A549 (cell line): ENCODE measurements at regions not wholly inside any gene's neighbourhood (a gene's known extent, or its start where the extent isn't known, plus 50 kb on each side); places are given as distances from the start of the nearest gene placed in this dataset.

ENCODE experiments used
- ATAC-seq, 2 experiments: fragments of 200-7000 bp in 1 of 2; fragments of >200 bp in 1 of 2; cut with Nextera tagmentation in 1 of 2; cut with Tn5 transposase in 1 of 2; 3 replicates each; pipeline versions ENCODE4 v1.8.0 to v1.9.1; 2018 to 2020; ENCODE audit warnings: mild to moderate bottlenecking in 1 of 2, moderate library complexity in 1 of 2
- CTCF ChIA-PET: fragments of 300-600 bp; sonication (Branson Sonifier 250); formaldehyde crosslinking; extraction: SDS; loops from one replicate; lab custom pipeline; 2021; ENCODE audit warnings: antibody characterized with exemption, inconsistent platforms; lab: Yijun Ruan, JAX
- POLR2A ChIA-PET: fragments of 350-600 bp; formaldehyde crosslinking; extraction: SDS; loops from one replicate; lab custom pipeline; 2021; ENCODE audit warnings: antibody characterized with exemption, inconsistent platforms; lab: Yijun Ruan, JAX
- DNase-seq, 2 experiments: peaks; one replicate each; pipeline versions ENCODE4 v3.0.0 to v3.0.0-alpha.2; 2011 to 2016; ENCODE audit warnings: low read depth in 1 of 2, low spot score in 1 of 2
- FAIRE-seq: peaks from 2 replicates; lab custom pipeline; 2011; peaks lifted over from hg19 to GRCh38; lab: Jason Lieb, UNC
- H3K27ac ChIP-seq, 2 experiments: fragments of >200 bp; sonication (Bioruptor Twin); formaldehyde crosslinking; 3 replicates each; pipeline ENCODE4 v1.5.1; 2016 to 2017
- H3K4me1 ChIP-seq: fragments of >200 bp; sonication (Bioruptor Twin); formaldehyde crosslinking; 3 replicates; pipeline ENCODE4 v1.6.1; 2016
- H3K4me2 ChIP-seq: fragments of >200 bp; sonication (Bioruptor Twin); formaldehyde crosslinking; 3 replicates; pipeline ENCODE4 v1.6.1; 2016
- H3K4me3 ChIP-seq: fragments of >200 bp; sonication (Bioruptor Twin); formaldehyde crosslinking; 3 replicates; pipeline ENCODE4 v1.5.1; 2016
- H3K9me3 ChIP-seq: fragments of >200 bp; sonication (Bioruptor Twin); formaldehyde crosslinking; 3 replicates; pipeline ENCODE4 v1.6.1; 2016
- BHLHE40 ChIP-seq: IDR thresholded peaks from 2 replicates; pipeline ENCODE4 v1.6.1; 2012; ENCODE audit warnings: low read depth, low read length, inconsistent platforms
- CBX2 ChIP-seq: fragments of 200-600 bp; sonication (generic); IDR thresholded peaks from 2 replicates; pipeline ENCODE4 v1.6.1; 2016; ENCODE audit warnings: low read depth, mild to moderate bottlenecking, borderline replicate concordance
- CBX8 ChIP-seq: fragments of 200-600 bp; sonication (generic); IDR thresholded peaks from 2 replicates; pipeline ENCODE4 v1.6.1; 2016
- EHF ChIP-seq: fragments of 250-450 bp; sonication (Bioruptor Pico); IDR thresholded peaks from 2 replicates; pipeline ENCODE4 v1.5.0; 2020; ENCODE audit warnings: mild to moderate bottlenecking
- ESRRA ChIP-seq: fragments of 150-350 bp; IDR thresholded peaks from 2 replicates; pipeline ENCODE4 v1.6.1; 2014; ENCODE audit warnings: mild to moderate bottlenecking, low read length, borderline replicate concordance
- FOSB ChIP-seq: fragments of 250-450 bp; sonication (Bioruptor Pico); IDR thresholded peaks from 2 replicates; pipeline ENCODE4 v1.5.0; 2020; ENCODE audit warnings: mild to moderate bottlenecking, moderate library complexity
- FOSL2 ChIP-seq, 2 experiments: fragments of 450-650 bp in 1 of 2; fragments of >200 bp in 1 of 2; sonication (Bioruptor Twin) in 1 of 2; formaldehyde crosslinking; IDR thresholded peaks; 2 replicates each; pipeline versions ENCODE4 v1.5.0 to v1.6.1; 2016 to 2020; ENCODE audit warnings: mild to moderate bottlenecking in 1 of 2, moderate library complexity in 1 of 2
- GATA3 ChIP-seq: IDR thresholded peaks from 2 replicates; pipeline ENCODE4 v1.6.1; 2012; ENCODE audit warnings: borderline replicate concordance
- HOXB5 ChIP-seq: fragments of 250-450 bp; sonication (Bioruptor Pico); IDR thresholded peaks from 2 replicates; pipeline ENCODE4 v1.5.0; 2020; ENCODE audit warnings: mild to moderate bottlenecking, moderate library complexity
- KDM1A ChIP-seq: fragments of 200-600 bp; sonication (generic); IDR thresholded peaks from 2 replicates; pipeline ENCODE4 v1.6.1; 2016; ENCODE audit warnings: low read depth, mild to moderate bottlenecking
- KDM5A ChIP-seq: fragments of 200-600 bp; sonication (generic); IDR thresholded peaks from 2 replicates; pipeline ENCODE4 v1.6.1; 2016; ENCODE audit warnings: antibody characterized with exemption, mild to moderate bottlenecking
- NFE2L2 ChIP-seq: fragments of 150-350 bp; conservative IDR thresholded peaks from 2 replicates; pipeline ENCODE4 v1.6.1; 2014; ENCODE audit warnings: low read length
- NPAS2 ChIP-seq: fragments of 250-450 bp; sonication (Bioruptor Pico); IDR thresholded peaks from 2 replicates; pipeline ENCODE4 v1.8.0; 2022; ENCODE audit warnings: mild to moderate bottlenecking, moderate library complexity, borderline replicate concordance
- POLR2AphosphoS2 ChIP-seq: conservative IDR thresholded peaks from 2 replicates; pipeline ENCODE4 v1.6.1; 2012; ENCODE audit warnings: low read length, improper control_type of control experiment, inconsistent platforms
- RFX5 ChIP-seq: fragments of 450-650 bp; IDR thresholded peaks from 2 replicates; pipeline ENCODE4 v1.7.1; 2014; ENCODE audit warnings: antibody characterized with exemption, mild to moderate bottlenecking, moderate library complexity
- SREBF2 ChIP-seq: fragments of 450-650 bp; IDR thresholded peaks from 2 replicates; pipeline ENCODE4 v1.6.1; 2014; ENCODE audit warnings: mild to moderate bottlenecking, moderate library complexity
- TP53 ChIP-seq: fragments of 250-450 bp; sonication (Bioruptor Pico); IDR thresholded peaks from 2 replicates; pipeline ENCODE4 v1.5.0; 2021; ENCODE audit warnings: mild to moderate bottlenecking, moderate library complexity
- ZSCAN20 ChIP-seq: fragments of 250-450 bp; sonication (Bioruptor Pico); IDR thresholded peaks from 2 replicates; pipeline ENCODE4 v1.8.0; 2022; ENCODE audit warnings: mild to moderate bottlenecking, moderate library complexity
- WGBS: methylation state at CpG from one replicate; pipeline ENCODE4 v1.1.6; 2017; ENCODE audit errors: missing lambda C conversion rate; 5-methylcytosine and 5-hydroxymethylcytosine counted together
- TF ChIP-seq, protein P1 (sequence below): fragments of >200 bp; sonication (Bioruptor Twin); formaldehyde crosslinking; IDR thresholded peaks from 2 replicates; pipeline ENCODE4 v1.6.1; 2016
- TF ChIP-seq, protein P2 (sequence below): fragments of 450-650 bp; IDR thresholded peaks from 2 replicates; pipeline ENCODE4 v1.6.1; 2014; ENCODE audit warnings: antibody characterized with exemption
- TF ChIP-seq, protein P3 (sequence below): IDR thresholded peaks from 2 replicates; pipeline ENCODE4 v1.6.1; 2012

DNA sequence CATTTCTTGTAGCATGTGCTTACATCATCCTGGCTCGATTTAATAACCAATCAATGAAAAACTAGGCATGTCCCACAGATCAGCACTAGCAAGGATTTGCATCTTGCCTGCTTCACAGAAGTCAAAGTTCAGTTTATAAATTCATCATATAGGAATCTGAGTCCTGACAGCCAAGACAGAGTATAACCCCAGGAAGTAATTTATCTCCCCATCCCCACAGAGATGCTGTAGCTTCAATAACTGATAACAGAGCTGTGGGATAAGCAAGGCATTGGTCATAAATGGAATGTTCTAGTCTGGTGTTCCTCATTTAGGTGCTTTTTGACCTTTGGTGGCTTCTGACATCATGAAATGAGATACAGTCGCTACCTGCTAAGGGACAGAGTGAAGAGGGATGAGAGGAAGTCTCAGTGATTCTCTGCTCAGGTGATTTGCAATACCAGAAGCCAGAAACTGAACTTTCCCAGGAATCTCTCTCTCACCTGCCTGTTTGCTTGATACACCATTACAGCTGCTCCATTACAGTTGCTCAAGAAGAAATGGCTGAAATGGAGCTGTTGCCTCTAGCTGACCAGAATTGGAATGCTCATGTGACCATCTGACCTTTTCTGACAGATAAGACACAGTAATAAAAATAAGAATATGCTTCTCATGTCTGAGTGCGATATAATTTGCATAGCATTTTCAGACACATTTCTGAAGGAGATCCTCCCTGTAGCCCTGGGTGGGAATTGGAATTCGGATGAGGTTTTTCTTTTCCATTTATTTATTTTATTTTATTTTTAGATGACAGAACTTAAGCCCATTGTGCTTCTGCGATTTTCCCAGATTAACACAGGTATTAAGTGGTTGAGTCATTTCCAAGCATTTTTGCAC is 217.1 kb upstream of the KCNMB2 start:
- no peak for TF ChIP-seq RFX5
- TF ChIP-seq EHF (CRISPR knock-in tag): no peak
- no peak for TF ChIP-seq ZSCAN20 (CRISPR knock-in tag)
- TF ChIP-seq POLR2AphosphoS2: no peak
- TF ChIP-seq TP53 (CRISPR knock-in tag): no peak
- TF ChIP-seq, protein P1, sequence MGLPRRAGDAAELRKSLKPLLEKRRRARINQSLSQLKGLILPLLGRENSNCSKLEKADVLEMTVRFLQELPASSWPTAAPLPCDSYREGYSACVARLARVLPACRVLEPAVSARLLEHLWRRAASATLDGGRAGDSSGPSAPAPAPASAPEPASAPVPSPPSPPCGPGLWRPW: no peak
- no peak for TF ChIP-seq SREBF2
- no peak for TF ChIP-seq CBX2
- Histone ChIP-seq H3K9me3 (0 out of 3 replicates have a peak, but pooled peaks cover 2% of the 10 kb centered on the region), H3K4me3 (no peak overlapping the region), H3K4me1 (no peaks in the 10 kb centered on the region), H3K4me2 (no peak overlapping the region), H3K27ac (no peak overlapping the region)
- no peak for ATAC-seq
- ChIA-PET CTCF (interaction anchor here (1.1 kb wide), 1 partner anchor 67 kb away, joined by 3 read pairs; no protein-coding TSS in a partner anchor), POLR2A (no interaction called here)
- no peak for FAIRE-seq
- WGBS: 52% methylated on average over 5 of the region's 5 CpGs
- no peak for DNase-seq

DNA sequence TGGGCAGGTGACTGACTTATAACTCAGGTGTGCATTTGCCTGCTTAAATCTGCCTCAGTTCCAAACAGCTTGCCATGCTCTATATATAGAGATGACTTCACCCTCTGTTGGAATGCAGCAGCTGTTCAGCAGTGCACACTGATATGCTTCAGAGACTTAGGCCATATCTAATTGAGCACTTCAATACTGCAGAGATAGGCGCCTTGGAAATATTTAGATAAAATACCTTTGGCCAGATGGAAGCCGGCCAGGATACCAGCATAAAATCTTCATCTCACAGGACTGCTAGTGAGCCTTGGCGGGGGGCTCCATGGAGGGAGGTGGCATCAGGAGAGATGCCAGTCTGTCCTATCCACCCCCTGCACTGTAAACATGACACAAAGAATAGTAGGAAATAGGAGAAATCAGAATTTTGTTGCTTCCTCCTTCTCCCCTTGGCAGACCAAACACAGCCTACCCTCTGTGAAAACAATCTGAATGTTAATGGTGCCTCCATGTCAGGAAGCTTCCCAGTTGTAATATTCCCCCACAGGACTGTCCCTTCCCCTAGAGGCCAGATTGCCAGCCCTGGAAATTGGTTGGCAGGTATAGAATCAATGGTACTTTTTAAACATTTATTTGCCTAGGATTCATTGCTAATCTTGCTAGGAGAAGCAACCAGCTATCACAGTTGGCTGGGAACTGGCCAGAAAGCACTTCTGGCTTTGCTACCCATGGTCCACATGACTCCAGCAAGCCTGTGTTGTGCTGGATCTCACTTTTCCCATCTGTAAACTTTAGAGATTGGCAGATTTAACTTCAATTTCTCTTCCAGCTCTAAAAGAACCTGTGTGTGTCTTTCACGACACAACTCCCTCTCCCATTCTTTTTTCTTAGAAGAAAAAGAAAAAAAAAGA is 215.5 kb upstream of the KCNMB2 start:
- Histone ChIP-seq H3K4me2 (no peak overlapping the region), H3K9me3 (0 out of 3 replicates have a peak, but pooled peaks cover 2% of the 10 kb centered on the region), H3K4me3 (no peak overlapping the region), H3K27ac (no peak overlapping the region), H3K4me1 (no peaks in the 10 kb centered on the region)
- POLR2A ChIA-PET: no interaction called here
- FAIRE-seq (no peak), DNase-seq (no peak), ATAC-seq (no peak)
- WGBS: 89% methylated on average over 4 of the region's 4 CpGs
- CTCF ChIA-PET: interaction anchor here (1.1 kb wide), 1 partner anchor 65 kb away, joined by 3 read pairs; no protein-coding TSS in a partner anchor
- TF ChIP-seq GATA3 (no peak), KDM5A (no peak), CBX8 (no peak), HOXB5 (no peak), SREBF2 (no peak), FOSB (CRISPR knock-in tag) (no peak), BHLHE40 (no peak), ESRRA (no peak), NFE2L2 (no peak), NPAS2 (CRISPR knock-in tag) (no peak), KDM1A (no peak), ZSCAN20 (CRISPR knock-in tag) (no peak), FOSL2 (IDR thresholded peaks at IDR 0.05) (no peak), FOSL2 (CRISPR knock-in tag; IDR thresholded peaks at IDR 0.05) (no peak), CBX2 (no peak)
- TF ChIP-seq, protein P2, sequence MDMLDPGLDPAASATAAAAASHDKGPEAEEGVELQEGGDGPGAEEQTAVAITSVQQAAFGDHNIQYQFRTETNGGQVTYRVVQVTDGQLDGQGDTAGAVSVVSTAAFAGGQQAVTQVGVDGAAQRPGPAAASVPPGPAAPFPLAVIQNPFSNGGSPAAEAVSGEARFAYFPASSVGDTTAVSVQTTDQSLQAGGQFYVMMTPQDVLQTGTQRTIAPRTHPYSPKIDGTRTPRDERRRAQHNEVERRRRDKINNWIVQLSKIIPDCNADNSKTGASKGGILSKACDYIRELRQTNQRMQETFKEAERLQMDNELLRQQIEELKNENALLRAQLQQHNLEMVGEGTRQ: no peak
- TF ChIP-seq, protein P1: no peak
- TF ChIP-seq, protein P3, sequence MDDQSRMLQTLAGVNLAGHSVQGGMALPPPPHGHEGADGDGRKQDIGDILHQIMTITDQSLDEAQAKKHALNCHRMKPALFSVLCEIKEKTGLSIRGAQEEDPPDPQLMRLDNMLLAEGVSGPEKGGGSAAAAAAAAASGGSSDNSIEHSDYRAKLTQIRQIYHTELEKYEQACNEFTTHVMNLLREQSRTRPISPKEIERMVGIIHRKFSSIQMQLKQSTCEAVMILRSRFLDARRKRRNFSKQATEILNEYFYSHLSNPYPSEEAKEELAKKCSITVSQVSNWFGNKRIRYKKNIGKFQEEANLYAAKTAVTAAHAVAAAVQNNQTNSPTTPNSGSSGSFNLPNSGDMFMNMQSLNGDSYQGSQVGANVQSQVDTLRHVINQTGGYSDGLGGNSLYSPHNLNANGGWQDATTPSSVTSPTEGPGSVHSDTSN: no peak
